Endothelial cell of hepatic sinusoid (primary cell): ENCODE measurements at regions not wholly inside any gene's neighbourhood (a gene's known extent, or its start where the extent isn't known, plus 50 kb on each side); places are given as distances from the start of the nearest gene placed in this dataset.

Source experiments
- in situ Hi-C: cut with HindIII; loops from 2 replicates; pipeline ENCODE4 v1.10.0; 2017; ENCODE audit warnings: low sequenced_read_pairs

DNA sequence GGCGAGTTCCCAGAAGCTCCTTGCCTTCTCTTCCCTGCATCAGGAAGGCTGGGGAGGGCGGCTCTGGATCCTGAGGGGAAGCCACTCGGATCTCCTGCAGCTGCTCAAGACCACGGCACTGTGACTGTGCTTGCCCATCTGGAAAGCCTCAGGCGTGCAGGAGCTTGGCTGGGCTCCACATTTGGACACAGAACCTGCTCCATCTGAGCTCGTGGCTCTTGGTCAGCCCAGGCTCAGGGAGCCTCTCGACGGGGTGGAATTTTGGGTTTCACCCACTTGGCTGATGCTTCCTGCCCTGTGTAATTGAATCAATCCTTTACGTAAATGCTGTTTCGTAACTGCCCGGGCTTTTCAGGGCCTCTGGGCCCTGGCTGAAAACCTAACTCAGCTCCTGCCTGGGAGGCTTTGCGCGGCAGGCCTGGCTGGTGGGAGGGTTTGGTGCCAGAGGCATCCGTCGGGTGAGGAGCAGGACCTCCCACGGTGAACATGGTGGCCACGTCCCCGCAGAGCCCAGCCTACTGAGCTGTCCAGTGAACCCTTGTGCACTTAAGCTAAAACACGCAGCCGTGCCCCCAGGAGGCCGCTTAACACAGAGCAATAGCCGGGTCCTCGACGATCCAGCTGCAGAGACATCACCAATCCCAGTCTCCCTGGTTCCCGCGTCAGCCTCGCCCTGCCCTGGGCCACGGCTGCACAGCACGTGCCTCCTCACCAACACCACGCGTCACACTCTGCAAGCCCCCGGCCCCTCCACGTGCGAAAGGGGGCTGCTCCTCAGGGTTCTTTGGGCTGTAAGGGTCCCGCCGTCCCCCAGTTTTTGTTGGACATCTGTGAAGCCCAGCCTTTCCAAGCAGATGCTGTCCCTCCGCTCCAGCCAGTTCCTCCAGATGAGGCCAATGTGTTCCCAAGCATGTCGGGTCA, 241.0 kb downstream of the DLL1 start:
- in situ Hi-C loops: loop anchor here (10.0 kb wide), 1 partner anchor 55 kb away; no protein-coding TSS in a partner anchor

GRCh38 chr6:170048615-170049256, 242.1 kb downstream of the DLL1 start:
- in situ Hi-C loops: loop anchor here (10.0 kb wide), 1 partner anchor 56 kb away; no protein-coding TSS in a partner anchor

- in situ Hi-C loops: loop anchor here (10.0 kb wide), 1 partner anchor 57 kb away; no protein-coding TSS in a partner anchor
Observed at GRCh38 chr6:170047823-170048222, 243.1 kb downstream of the DLL1 start.

- in situ Hi-C loops: loop anchor here (10.0 kb wide), 1 partner anchor 58 kb away; no protein-coding TSS in a partner anchor
Observed at GRCh38 chr6:170046791-170047626, 243.9 kb downstream of the DLL1 start.

DNA sequence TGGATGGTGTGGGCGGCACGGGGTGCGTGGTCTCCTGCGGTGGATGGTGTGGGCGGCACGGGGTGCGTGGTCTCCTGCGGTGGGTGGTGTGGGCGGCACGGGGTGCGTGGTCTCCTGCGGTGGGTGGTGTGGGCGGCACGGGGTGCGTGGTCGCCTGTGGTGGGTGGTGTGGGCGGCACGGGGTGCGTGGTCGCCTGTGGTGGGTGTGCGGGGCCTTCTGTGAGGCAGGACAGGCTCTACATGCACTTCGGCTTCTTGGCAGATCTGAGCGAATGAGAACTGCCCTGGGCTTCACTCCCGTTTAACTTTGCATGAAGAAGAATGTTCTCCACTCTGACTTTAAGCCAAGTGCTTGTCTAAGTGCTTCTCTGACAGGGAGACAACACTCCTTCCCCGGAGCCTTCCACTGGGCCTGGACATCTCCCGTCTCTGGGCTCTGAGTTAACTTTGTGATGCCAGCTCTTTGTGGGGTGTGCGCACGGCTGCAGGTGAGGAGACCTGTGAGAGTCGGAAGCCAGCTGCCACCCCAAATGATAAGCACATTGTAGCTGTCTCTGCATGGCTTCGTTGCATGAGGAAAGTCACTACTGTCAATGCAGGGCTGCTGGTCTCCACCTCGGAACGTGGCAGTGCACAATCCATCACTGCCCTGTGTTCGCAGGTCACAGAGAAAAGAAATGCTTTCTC, 244.8 kb downstream of the DLL1 start:
- in situ Hi-C loops: loop anchor here (10.0 kb wide), 1 partner anchor 59 kb away; no protein-coding TSS in a partner anchor

DNA sequence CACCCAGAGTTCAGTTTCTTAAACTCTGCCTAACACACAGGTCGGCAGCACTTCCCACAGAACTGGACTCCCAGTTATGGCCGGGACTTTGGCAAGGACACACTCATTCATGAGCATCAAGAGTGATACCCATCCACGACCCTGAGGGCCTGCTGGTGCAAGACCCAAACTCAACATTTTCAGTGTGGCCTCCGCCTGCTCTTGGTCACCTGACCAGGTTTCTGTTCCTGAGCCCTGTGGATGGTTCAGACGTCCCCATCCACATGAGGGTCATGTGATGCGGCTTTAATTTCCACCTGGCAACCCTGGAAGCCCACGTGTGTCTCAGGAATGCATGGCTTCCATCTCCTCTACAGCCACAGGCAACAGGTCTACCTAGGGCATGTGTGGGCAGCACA, 245.3 kb downstream of the DLL1 start:
- in situ Hi-C loops: loop anchor here (10.0 kb wide), 1 partner anchor 59 kb away; no protein-coding TSS in a partner anchor

GRCh38 chr6:170044836-170045562, 245.9 kb downstream of the DLL1 start:
- in situ Hi-C loops: loop anchor here (10.0 kb wide), 1 partner anchor 60 kb away; no protein-coding TSS in a partner anchor

- in situ Hi-C loops: loop anchor here (10.0 kb wide), 1 partner anchor 61 kb away; no protein-coding TSS in a partner anchor
Observed at GRCh38 chr6:170043881-170044790, 246.7 kb downstream of the DLL1 start.

- in situ Hi-C loops: loop anchor here (10.0 kb wide), 1 partner anchor 62 kb away; no protein-coding TSS in a partner anchor
Observed at GRCh38 chr6:170043150-170043819, 247.6 kb downstream of the DLL1 start.

DNA sequence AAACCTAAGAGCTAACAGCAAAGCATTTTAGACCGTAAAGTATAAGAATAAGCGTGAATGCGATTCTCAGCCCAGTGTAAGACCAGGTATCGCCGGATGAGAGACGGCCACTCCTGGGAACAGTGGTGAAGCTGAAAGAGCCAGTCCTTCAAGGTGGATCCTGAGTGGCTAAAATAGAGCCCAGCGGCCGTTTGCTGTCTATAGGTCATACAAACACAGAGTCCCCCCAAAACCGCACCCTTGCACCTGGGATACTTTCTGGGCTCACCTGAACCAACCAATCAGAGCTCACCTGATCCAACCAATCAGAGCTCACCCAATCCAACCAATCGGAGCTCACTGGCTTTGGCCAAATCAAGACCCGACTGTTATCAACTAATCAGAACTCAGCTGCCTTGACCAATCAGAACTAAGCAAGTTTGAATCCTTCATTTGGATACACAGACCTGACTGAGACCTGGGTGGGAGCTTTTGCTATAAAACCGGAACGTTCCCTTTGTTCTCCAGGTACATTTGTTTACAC, 248.2 kb downstream of the DLL1 start:
- in situ Hi-C loops: loop anchor here (10.0 kb wide), 1 partner anchor 62 kb away; no protein-coding TSS in a partner anchor

DNA sequence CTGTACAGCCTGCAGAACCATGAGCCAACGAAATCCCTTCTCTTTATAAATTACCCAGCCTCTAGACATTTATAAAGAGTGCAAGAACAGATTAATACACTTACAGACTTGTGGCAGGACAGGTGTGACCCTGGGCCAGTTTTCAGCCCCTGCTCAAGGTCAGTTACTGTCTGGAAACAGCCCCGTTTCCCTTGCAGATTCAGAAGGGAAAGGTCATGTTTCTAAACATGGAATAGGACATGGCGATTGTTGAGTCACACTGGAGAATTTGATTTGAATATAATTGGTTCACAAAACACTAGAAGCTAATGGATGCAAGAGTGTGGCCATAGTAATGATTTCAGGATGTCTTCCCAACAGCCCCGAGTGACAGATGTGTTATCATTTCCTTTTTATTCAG, 248.8 kb downstream of the DLL1 start:
- in situ Hi-C loops: loop anchor here (10.0 kb wide), 1 partner anchor 63 kb away; no protein-coding TSS in a partner anchor

DNA sequence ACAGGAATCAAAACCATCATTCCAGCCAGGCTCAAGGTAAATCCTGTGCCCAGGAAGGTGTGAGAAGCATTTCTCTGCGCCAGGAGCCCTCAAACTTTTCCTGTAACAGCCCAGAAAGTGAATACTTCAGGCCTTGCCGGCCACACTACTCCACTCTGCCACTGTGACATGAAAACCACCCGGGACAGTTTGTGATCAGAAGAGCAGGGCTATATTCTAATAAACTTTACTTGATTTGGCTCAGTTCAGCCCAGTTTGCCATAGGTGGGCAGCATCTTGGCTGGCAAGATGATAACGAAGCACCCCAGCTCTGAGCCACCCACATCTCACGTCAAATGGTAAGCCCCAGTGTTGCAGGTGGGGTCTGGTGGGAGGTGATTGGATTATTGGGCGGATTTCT, 249.4 kb downstream of the DLL1 start:
- in situ Hi-C loops: loop anchor here (10.0 kb wide), 1 partner anchor 63 kb away; no protein-coding TSS in a partner anchor

GRCh38 chr6:170040906-170041305, 250.0 kb downstream of the DLL1 start:
- in situ Hi-C loops: loop anchor here (10.0 kb wide), 1 partner anchor 64 kb away; no protein-coding TSS in a partner anchor

DNA sequence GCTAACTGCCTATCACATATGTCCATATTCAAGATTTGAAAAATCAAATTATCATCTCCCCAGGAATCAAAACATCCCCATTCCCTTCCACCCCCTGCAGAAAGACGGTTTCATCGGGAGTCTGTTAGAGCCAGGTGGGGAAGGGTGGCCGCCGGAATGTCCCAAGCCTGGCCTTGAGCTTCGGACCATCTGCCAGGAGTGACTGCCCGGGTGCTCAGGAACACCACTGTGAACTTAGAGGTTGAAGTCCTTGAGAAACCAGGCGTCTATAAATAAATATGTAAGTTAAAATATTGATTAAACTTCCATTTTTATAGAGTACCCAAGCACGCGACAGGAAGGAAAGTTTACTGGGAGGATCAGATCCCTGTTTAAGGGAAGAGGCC, 250.8 kb downstream of the DLL1 start:
- in situ Hi-C loops: loop anchor here (10.0 kb wide), 1 partner anchor 65 kb away; no protein-coding TSS in a partner anchor

- in situ Hi-C loops: loop anchor here (10.0 kb wide), 1 partner anchor 65 kb away; no protein-coding TSS in a partner anchor
Observed at GRCh38 chr6:170039156-170040114, 251.4 kb downstream of the DLL1 start.

- in situ Hi-C loops: no loop called here
Observed at GRCh38 chr6:170038708-170039107, 252.2 kb downstream of the DLL1 start.
